Esophagus muscularis mucosa (tissue), 4 donors: ENCODE measurements at regions not wholly inside any gene's neighbourhood (a gene's known extent, or its start where the extent isn't known, plus 50 kb on each side); places are given as distances from the start of the nearest gene placed in this dataset.
A peak's percentile ranks its signal among the peaks of the same experiment; 100 is the strongest.

Experiments
- DNase-seq: peaks from one replicate; pipeline ENCODE4 v3.0.0-alpha.2; 2017; ENCODE audit errors: extremely low spot score
- H3K27ac ChIP-seq, 4 donors: fragments of 200-600 bp; sonication (generic); replicated peaks in 1 of 4; 1 replicate in 3 of 4; 2 replicates in 1 of 4; pipeline ENCODE4 v1.5.1; 2016 to 2019; ENCODE audit warnings: mild to moderate bottlenecking in 1 of 4
- H3K27me3 ChIP-seq, 4 donors: fragments of 200-600 bp; sonication (generic); one replicate each; pipeline versions ENCODE4 v1.5.1 to v1.6.0; 2016 to 2019
- H3K36me3 ChIP-seq, 4 donors: fragments of 200-600 bp; sonication (generic); one replicate each; pipeline ENCODE4 v1.5.1; 2016 to 2019
- H3K4me1 ChIP-seq, 4 donors: fragments of 200-600 bp; sonication (generic); one replicate each; pipeline ENCODE4 v1.5.1; 2016 to 2019
- H3K4me3 ChIP-seq, 4 donors: fragments of 200-600 bp; sonication (generic); 1 replicate in 2 of 4; 2 replicates in 2 of 4; pipeline ENCODE4 v1.5.1; 2016 to 2019; ENCODE audit warnings: mild to moderate bottlenecking in 4 of 4, moderate library complexity in 1 of 4
- H3K9me3 ChIP-seq, 4 donors: fragments of 200-600 bp; sonication (generic); 1 replicate in 3 of 4; 2 replicates in 1 of 4; pipeline ENCODE4 v1.5.1; 2016 to 2019
- EP300 ChIP-seq: sonication (generic); formaldehyde crosslinking; IDR thresholded peaks from one replicate; pipeline ENCODE4 v1.6.1; 2017; ENCODE audit warnings: antibody characterized with exemption
- POLR2A ChIP-seq: fragments of 450-650 bp; IDR thresholded peaks from one replicate; pipeline ENCODE4 v1.6.1; 2017; ENCODE audit warnings: antibody characterized with exemption, moderate library complexity, mild to moderate bottlenecking, low read depth
- POLR2AphosphoS5 ChIP-seq, 2 donors: sonication (generic); formaldehyde crosslinking; IDR thresholded peaks; one replicate each; pipeline ENCODE4 v1.6.1; 2017; ENCODE audit warnings: antibody characterized with exemption in 2 of 2
- WGBS: methylation state at CpG from one replicate; pipeline ENCODE4 v1.1.5; 2018; 5-methylcytosine and 5-hydroxymethylcytosine counted together
- intact Hi-C: fragments of 100-400 bp; cut with DNase I; formaldehyde crosslinking; loops from one replicate; pipeline ENCODE4 v1.15.1; 2023
- TF ChIP-seq, protein P1 (sequence below), 3 experiments: fragments of 200-600 bp in 2 of 3; fragments of 450-650 bp in 1 of 3; sonication (generic) in 2 of 3; IDR thresholded peaks; one replicate each; pipeline ENCODE4 v1.5.1; 2017 to 2019; ENCODE audit warnings: antibody characterized with exemption in 3 of 3, mild to moderate bottlenecking in 2 of 3, moderate library complexity in 1 of 3

GRCh38 chr6:169132352-169132940 lies 121.2 kb downstream of the THBS2 start:
- Histone ChIP-seq H3K27me3 (no peaks in the 10 kb centered on the region), H3K4me3 (no peak overlapping the region), H3K27ac (no peak overlapping the region), H3K9me3 (no peaks in the 10 kb centered on the region), H3K36me3 (no peaks in the 10 kb centered on the region), H3K4me1 (peaks cover 0 to 6% (median 4%) of the 10 kb centered on the region in 4 donors)
- TF ChIP-seq EP300 (no peak), POLR2AphosphoS5 (IDR thresholded peaks at IDR 0.05) (no peak), POLR2A (no peak)
- TF ChIP-seq, protein P1, sequence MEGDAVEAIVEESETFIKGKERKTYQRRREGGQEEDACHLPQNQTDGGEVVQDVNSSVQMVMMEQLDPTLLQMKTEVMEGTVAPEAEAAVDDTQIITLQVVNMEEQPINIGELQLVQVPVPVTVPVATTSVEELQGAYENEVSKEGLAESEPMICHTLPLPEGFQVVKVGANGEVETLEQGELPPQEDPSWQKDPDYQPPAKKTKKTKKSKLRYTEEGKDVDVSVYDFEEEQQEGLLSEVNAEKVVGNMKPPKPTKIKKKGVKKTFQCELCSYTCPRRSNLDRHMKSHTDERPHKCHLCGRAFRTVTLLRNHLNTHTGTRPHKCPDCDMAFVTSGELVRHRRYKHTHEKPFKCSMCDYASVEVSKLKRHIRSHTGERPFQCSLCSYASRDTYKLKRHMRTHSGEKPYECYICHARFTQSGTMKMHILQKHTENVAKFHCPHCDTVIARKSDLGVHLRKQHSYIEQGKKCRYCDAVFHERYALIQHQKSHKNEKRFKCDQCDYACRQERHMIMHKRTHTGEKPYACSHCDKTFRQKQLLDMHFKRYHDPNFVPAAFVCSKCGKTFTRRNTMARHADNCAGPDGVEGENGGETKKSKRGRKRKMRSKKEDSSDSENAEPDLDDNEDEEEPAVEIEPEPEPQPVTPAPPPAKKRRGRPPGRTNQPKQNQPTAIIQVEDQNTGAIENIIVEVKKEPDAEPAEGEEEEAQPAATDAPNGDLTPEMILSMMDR (IDR thresholded peaks at IDR 0.05): no peak
- peak; percentile 19 for DNase-seq
- intact Hi-C loops: no loop called here
- 81% methylated on average over 3 of the region's 3 CpGs for WGBS

DNA sequence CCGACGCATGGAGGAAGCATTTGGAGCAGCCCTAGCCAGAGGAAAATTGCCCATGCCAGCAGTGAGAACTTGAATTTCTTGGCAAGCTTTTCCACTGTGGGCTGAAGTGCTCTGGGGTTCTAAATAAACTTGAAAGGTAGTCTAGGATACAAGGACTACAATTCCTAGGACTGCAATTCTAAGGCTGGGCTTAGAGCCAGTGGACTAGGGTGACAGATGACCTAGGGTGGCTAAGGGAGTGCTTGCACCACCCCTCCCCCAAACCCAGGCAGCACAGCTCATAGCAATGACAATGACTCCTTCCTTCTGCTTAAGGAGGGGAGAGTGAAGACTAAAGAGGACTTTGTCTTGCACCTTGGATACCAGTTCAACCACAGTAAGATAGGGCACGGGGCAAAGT lies 122.3 kb downstream of the THBS2 start:
- H3K27ac ChIP-seq: no peak overlapping the region
- peaks cover 0 to 6% (median 4%) of the 10 kb centered on the region in 4 donors for H3K4me1 ChIP-seq
- no peaks in the 10 kb centered on the region for H3K27me3 ChIP-seq
- no peaks in the 10 kb centered on the region for H3K9me3 ChIP-seq
- DNase-seq: no peak
- no peaks in the 10 kb centered on the region for H3K36me3 ChIP-seq
- intact Hi-C loops: no loop called here
- H3K4me3 ChIP-seq: no peak overlapping the region
- no peak for TF ChIP-seq POLR2A
- TF ChIP-seq POLR2AphosphoS5 (IDR thresholded peaks at IDR 0.05): no peak
- WGBS: 57% methylated on average over 2 of the region's 3 CpGs

DNA sequence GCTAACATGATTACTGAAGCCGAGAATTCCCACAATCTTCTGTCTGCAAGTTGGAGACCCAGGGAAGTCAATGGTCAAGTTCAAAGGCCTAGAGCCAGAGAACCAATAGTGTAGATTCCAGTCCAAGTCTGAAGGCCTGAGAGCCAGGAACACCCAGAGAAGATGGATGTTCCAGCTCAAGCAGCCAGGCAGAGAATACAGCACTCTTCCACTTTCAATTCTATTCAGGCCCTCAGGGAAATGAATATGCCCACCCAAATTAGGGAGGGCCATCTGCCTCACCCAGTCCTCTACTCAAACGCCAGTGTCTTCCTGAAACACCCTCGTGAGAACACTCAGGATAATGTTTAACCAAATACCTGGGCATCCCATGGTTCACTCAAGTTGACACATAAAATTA lies 123.5 kb downstream of the THBS2 start:
- WGBS: 86% methylated on average over 3 of the region's 3 CpGs
- Histone ChIP-seq H3K27me3 (no peaks in the 10 kb centered on the region), H3K9me3 (no peaks in the 10 kb centered on the region), H3K4me3 (no peak overlapping the region), H3K4me1 (peaks cover 0 to 6% (median 4%) of the 10 kb centered on the region in 4 donors), H3K27ac (no peak overlapping the region), H3K36me3 (no peaks in the 10 kb centered on the region)
- intact Hi-C loops: no loop called here
- peak; percentile 72 for DNase-seq
- no peak for TF ChIP-seq POLR2A
- no peak for TF ChIP-seq POLR2AphosphoS5 (IDR thresholded peaks at IDR 0.05)
- TF ChIP-seq, protein P1 (IDR thresholded peaks at IDR 0.05): no peak
- TF ChIP-seq EP300: no peak

DNA sequence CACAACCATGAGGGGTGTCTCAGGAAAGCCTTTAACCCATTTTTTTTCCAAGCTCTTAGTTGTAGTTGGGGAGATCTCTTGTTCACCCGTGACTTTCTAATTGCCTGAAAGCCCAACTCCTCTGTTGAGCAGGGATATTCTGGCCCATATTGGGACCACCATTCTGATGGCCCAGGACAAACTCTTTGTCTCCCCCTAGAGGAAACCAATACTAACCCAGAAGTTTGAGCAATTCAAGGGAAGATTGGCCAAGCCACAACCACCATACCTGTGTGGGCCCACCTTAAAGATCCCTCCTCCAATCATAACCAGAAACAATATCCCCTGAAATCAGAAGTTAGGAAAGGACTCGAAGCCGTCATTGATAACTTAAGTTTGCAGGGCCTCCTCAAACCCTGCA lies 132.6 kb downstream of the THBS2 start:
- TF ChIP-seq, protein P1 (IDR thresholded peaks at IDR 0.05): no peak
- TF ChIP-seq POLR2A (no peak), POLR2AphosphoS5 (IDR thresholded peaks at IDR 0.05) (no peak)
- Histone ChIP-seq H3K36me3 (no peaks in the 10 kb centered on the region), H3K4me3 (no peak overlapping the region), H3K27ac (no peak overlapping the region), H3K27me3 (no peaks in the 10 kb centered on the region), H3K4me1 (no peaks in the 10 kb centered on the region), H3K9me3 (no peaks in the 10 kb centered on the region)
- peak; percentile 26 for DNase-seq
- intact Hi-C loops: no loop called here
- WGBS: 97% methylated on average over 3 of the region's 3 CpGs

GRCh38 chr6:169119669-169120068 lies 134.0 kb downstream of the THBS2 start:
- intact Hi-C loops: no loop called here
- H3K27ac ChIP-seq: no peak overlapping the region
- DNase-seq: peak; percentile 85
- 88% methylated on average over 1 of the region's 1 CpG for WGBS
- H3K9me3 ChIP-seq: no peaks in the 10 kb centered on the region
- no peak overlapping the region for H3K4me3 ChIP-seq
- no peaks in the 10 kb centered on the region for H3K4me1 ChIP-seq
- TF ChIP-seq, protein P1 (IDR thresholded peaks at IDR 0.05): no peak
- TF ChIP-seq POLR2A (no peak), EP300 (no peak)
- no peaks in the 10 kb centered on the region for H3K36me3 ChIP-seq
- H3K27me3 ChIP-seq: no peaks in the 10 kb centered on the region
